ENCODE measurements at regions not wholly inside any gene's neighbourhood (a gene's known extent, or its start where the extent isn't known, plus 50 kb on each side); places are given as distances from the start of the nearest gene placed in this dataset.

GRCh38 chr5:77847814-77848290, 71.7 kb upstream of the TBCA start:
- TF ChIP-seq POLR2A (IDR thresholded peaks at IDR 0.05) = no peak
- no peak for TF ChIP-seq CTCF (IDR thresholded peaks at IDR 0.05)

All from testis (tissue), 2 donors.